ENCODE measurements at regions not wholly inside any gene's neighbourhood (a gene's known extent, or its start where the extent isn't known, plus 50 kb on each side); places are given as distances from the start of the nearest gene placed in this dataset.

DNA sequence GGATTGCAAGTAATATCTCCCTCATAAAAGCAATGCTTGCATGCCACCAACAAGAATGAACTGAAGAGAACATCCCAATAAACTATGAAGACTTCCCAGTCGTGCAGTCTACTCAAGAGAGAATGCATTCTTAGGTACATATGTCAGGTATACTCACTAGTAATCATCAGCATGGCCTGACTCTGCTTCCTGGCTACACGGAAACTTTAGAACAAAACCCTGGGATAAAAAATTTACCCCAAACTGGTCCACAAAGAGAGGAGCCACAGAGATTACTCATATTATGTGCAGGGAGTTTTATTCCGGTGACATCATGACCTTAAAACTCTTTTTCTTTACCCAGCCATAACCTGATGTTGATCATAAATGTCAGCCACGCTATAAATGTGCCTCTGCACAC lies 57.5 kb upstream of the PAPPA start:
- TF ChIP-seq, protein P1, sequence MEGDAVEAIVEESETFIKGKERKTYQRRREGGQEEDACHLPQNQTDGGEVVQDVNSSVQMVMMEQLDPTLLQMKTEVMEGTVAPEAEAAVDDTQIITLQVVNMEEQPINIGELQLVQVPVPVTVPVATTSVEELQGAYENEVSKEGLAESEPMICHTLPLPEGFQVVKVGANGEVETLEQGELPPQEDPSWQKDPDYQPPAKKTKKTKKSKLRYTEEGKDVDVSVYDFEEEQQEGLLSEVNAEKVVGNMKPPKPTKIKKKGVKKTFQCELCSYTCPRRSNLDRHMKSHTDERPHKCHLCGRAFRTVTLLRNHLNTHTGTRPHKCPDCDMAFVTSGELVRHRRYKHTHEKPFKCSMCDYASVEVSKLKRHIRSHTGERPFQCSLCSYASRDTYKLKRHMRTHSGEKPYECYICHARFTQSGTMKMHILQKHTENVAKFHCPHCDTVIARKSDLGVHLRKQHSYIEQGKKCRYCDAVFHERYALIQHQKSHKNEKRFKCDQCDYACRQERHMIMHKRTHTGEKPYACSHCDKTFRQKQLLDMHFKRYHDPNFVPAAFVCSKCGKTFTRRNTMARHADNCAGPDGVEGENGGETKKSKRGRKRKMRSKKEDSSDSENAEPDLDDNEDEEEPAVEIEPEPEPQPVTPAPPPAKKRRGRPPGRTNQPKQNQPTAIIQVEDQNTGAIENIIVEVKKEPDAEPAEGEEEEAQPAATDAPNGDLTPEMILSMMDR (IDR thresholded peaks at IDR 0.05), result no peak
- TF ChIP-seq POLR2A (IDR thresholded peaks at IDR 0.05), result no peak
- TF ChIP-seq EP300 (IDR thresholded peaks at IDR 0.05), result no peak

Data from upper lobe of left lung (tissue), 4 donors.